Naive B cell (primary cell): ENCODE measurements at regions not wholly inside any gene's neighbourhood (a gene's known extent, or its start where the extent isn't known, plus 50 kb on each side); places are given as distances from the start of the nearest gene placed in this dataset.

Experiments
- ATAC-seq, 2 donors: fragments of 150-1000 bp; cut with Tn5 transposase; 2 replicates each; pipeline ENCODE4 v1.10.0; 2021; ENCODE audit warnings: low read depth in 2 of 2, mild to moderate bottlenecking in 2 of 2, moderate library complexity in 2 of 2
- DNase-seq: peaks from one replicate; pipeline ENCODE4 v3.0.0; 2022
- H3K27ac Mint-ChIP-seq, 6 donors: one replicate each; pipeline ENCODE4 v1.8.0; 2020 to 2022; ENCODE audit warnings: mild to moderate bottlenecking in 6 of 6, mixed read lengths in 6 of 6, moderate library complexity in 5 of 6, inconsistent platforms in 2 of 6
- H3K27me3 Mint-ChIP-seq, 3 donors: one replicate each; pipeline ENCODE4 v1.8.0; 2021 to 2022; ENCODE audit warnings: mixed read lengths in 3 of 3, mild to moderate bottlenecking in 1 of 3
- H3K36me3 Mint-ChIP-seq, 2 donors: one replicate each; pipeline ENCODE4 v1.8.0; 2020 to 2022; ENCODE audit warnings: mixed read lengths in 2 of 2, inconsistent platforms in 1 of 2, mild to moderate bottlenecking in 1 of 2
- H3K4me1 Mint-ChIP-seq, 3 donors: one replicate each; pipeline ENCODE4 v1.8.0; 2020 to 2022; ENCODE audit warnings: mixed read lengths in 3 of 3, inconsistent platforms in 1 of 3, mild to moderate bottlenecking in 1 of 3, moderate library complexity in 1 of 3
- H3K4me3 Mint-ChIP-seq, 8 donors: one replicate each; pipeline ENCODE4 v1.8.0; 2020 to 2022; ENCODE audit warnings: mild to moderate bottlenecking in 8 of 8, mixed read lengths in 8 of 8, moderate library complexity in 8 of 8, inconsistent platforms in 2 of 8
- H3K9me3 Mint-ChIP-seq, 7 donors: one replicate each; pipeline ENCODE4 v1.8.0; 2020 to 2022; ENCODE audit warnings: mixed read lengths in 7 of 7, mild to moderate bottlenecking in 5 of 7, inconsistent platforms in 2 of 7, moderate library complexity in 1 of 7

- ATAC-seq (no peak), DNase-seq (no peak)
- peaks cover 0 to 3% (median 2%) of the 10 kb centered on the region in 3 donors for H3K4me1 Mint-ChIP-seq
- H3K4me3 Mint-ChIP-seq: no peak overlapping the region
- H3K9me3 Mint-ChIP-seq: peaks cover 6 to 35% (median 18%) of the 10 kb centered on the region in 7 donors
- H3K27ac Mint-ChIP-seq: no peak overlapping the region
- H3K36me3 Mint-ChIP-seq: no peaks in the 10 kb centered on the region
- peaks cover 0 to 6% (median 0%) of the 10 kb centered on the region in 3 donors for H3K27me3 Mint-ChIP-seq
These were observed 68.3 kb downstream of the ALG10B start for GRCh38 chr12:38384816-38385378.

DNA sequence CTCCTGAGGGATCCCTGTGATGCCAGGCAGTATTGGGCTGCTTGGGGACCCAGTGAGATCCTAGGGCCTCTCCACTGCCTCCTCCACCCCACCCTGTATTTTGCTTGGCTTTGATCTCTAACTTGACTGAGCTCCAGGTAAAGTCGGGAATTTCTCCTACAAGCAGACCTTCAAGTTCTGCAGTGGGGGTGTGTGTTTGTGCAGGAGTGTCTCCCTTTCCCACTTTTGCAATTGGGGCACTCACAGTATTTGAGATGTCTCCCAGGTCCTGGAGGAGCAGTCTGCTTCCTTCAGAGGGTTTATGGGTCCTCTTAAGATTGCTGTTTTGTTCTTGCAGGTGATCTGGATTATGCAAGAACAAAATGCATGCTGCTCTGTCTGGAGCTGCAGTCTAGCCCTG lies 68.9 kb downstream of the ALG10B start:
- H3K27ac Mint-ChIP-seq: no peak overlapping the region
- DNase-seq (no peak), ATAC-seq (no peak)
- peaks cover 3 to 35% (median 18%) of the 10 kb centered on the region in 7 donors for H3K9me3 Mint-ChIP-seq
- H3K4me1 Mint-ChIP-seq: peaks cover 0 to 3% (median 2%) of the 10 kb centered on the region in 3 donors
- peaks cover 0 to 6% (median 0%) of the 10 kb centered on the region in 3 donors for H3K27me3 Mint-ChIP-seq
- no peak overlapping the region for H3K4me3 Mint-ChIP-seq
- H3K36me3 Mint-ChIP-seq: no peaks in the 10 kb centered on the region

GRCh38 chr12:38386205-38386985 lies 69.8 kb downstream of the ALG10B start:
- ATAC-seq: peak in 1 of 2 donors; percentile 18
- H3K36me3 Mint-ChIP-seq: no peaks in the 10 kb centered on the region
- no peak overlapping the region for H3K4me3 Mint-ChIP-seq
- peaks cover 0 to 3% (median 2%) of the 10 kb centered on the region in 3 donors for H3K4me1 Mint-ChIP-seq
- H3K27me3 Mint-ChIP-seq: peaks cover 0 to 6% (median 0%) of the 10 kb centered on the region in 3 donors
- no peak for DNase-seq
- H3K27ac Mint-ChIP-seq: no peak overlapping the region
- peaks cover 1 to 28% (median 15%) of the 10 kb centered on the region in 7 donors for H3K9me3 Mint-ChIP-seq

DNA sequence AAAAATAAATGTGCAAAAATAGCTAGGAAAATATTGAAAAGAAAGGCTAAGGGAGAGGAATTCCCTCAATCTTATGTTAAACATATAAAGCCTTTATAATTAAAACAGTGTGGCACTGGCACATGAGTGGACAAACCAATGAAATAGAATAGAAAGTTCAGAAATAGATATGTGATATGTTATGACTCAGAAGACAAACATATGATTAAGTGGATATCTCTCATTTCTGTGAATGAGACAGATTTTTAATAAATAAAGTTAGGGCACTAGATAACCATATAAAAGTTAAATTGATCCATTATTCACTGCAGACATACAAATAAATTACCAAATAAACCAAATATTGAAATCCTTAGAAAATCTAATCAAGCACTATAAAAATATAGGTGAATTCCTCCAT lies 73.0 kb downstream of the ALG10B start:
- Mint-ChIP-seq H3K27ac (no peak overlapping the region), H3K36me3 (no peaks in the 10 kb centered on the region), H3K4me1 (peaks cover 0 to 3% (median 2%) of the 10 kb centered on the region in 3 donors), H3K9me3 (peaks cover 0 to 9% (median 4%) of the 10 kb centered on the region in 7 donors), H3K27me3 (no peaks in the 10 kb centered on the region), H3K4me3 (no peak overlapping the region)
- DNase-seq (no peak), ATAC-seq (no peak)

DNA sequence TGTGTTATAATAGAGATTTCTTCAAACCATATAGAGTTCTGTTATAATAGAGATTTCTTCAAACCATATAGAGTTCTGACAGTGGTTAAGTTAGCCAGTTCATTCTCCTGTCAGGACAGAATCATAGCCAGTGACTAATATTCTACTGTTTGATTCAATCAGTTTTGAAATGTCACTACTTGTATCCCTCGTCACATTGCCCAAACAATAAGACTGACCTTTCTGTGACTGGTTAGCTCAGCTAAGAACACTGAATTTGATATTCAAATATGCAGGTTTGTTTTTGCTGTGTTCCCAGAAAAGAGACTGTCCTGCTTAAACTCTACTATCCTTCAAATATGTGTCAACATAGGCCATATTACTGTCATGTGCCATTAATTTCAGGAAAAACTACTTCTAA lies 74.4 kb downstream of the ALG10B start:
- Mint-ChIP-seq H3K4me1 (peaks cover 0 to 3% (median 2%) of the 10 kb centered on the region in 3 donors), H3K27ac (no peak overlapping the region), H3K4me3 (no peak overlapping the region), H3K36me3 (no peaks in the 10 kb centered on the region), H3K9me3 (peaks cover 0 to 15% (median 4%) of the 10 kb centered on the region in 7 donors), H3K27me3 (no peaks in the 10 kb centered on the region)
- ATAC-seq (no peak), DNase-seq (no peak)

DNA sequence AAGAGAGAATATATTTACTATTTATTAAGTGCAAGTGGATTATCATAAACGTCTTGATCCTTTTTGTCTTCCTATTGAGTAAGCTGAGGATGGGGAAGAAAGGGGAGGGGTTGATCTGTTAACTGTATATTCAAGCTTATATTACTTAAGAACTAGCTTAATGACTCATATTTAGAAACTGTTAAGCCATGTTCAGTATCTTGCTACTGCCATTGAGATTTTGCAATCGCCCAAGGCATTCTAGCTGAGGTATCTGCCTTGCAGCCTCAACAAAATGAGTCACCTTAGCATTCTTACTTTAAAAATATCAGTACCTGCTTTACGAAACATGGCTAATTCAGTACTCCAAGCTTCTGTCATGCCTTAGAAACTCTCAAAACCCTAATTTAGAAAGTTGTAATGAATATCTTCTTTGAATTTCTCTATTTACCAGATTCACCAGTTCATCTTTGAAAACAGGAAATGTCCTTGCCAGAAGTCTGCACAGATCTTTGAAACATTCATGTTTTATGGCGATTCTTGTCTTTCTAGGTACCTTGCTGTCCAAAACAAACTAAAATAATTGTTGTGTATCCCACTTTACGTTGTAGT lies 76.1 kb downstream of the ALG10B start:
- Mint-ChIP-seq H3K27me3 (no peaks in the 10 kb centered on the region), H3K4me3 (no peak overlapping the region), H3K9me3 (peaks cover 5 to 27% (median 7%) of the 10 kb centered on the region in 7 donors), H3K4me1 (no peaks in the 10 kb centered on the region), H3K27ac (no peak overlapping the region), H3K36me3 (no peaks in the 10 kb centered on the region)
- DNase-seq (no peak), ATAC-seq (no peak)

GRCh38 chr12:38399711-38400206 lies 83.2 kb downstream of the ALG10B start:
- Mint-ChIP-seq H3K9me3 (peaks cover 4 to 44% (median 9%) of the 10 kb centered on the region in 7 donors), H3K27ac (no peak overlapping the region), H3K4me1 (no peaks in the 10 kb centered on the region), H3K27me3 (no peaks in the 10 kb centered on the region), H3K4me3 (no peak overlapping the region), H3K36me3 (no peaks in the 10 kb centered on the region)
- no peak for DNase-seq
- ATAC-seq: no peak

DNA sequence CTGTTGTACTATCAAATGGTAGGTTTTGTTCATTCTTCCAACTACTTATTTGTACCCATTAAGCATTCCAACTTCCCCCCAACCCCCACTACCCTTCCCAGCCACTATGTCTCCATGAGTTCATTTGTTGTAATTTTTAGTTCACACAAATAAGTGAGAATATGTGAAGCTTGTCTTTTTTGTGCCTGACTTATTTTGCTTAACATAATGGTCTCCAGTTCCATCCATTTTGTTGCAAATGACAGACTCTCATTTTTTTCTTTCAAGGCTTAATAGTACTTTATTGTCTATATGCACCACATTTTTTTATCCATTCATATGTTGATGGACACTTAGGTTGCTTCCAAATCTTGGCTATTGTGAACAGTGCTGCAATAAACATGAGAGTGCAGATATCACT lies 86.2 kb downstream of the ALG10B start:
- DNase-seq (no peak), ATAC-seq (no peak)
- Mint-ChIP-seq H3K27ac (peak overlapping the region in 1 of 6 donors; percentile 49), H3K4me3 (no peak overlapping the region), H3K27me3 (no peaks in the 10 kb centered on the region), H3K4me1 (no peaks in the 10 kb centered on the region), H3K36me3 (no peaks in the 10 kb centered on the region), H3K9me3 (peaks cover 3 to 36% (median 5%) of the 10 kb centered on the region in 7 donors)

DNA sequence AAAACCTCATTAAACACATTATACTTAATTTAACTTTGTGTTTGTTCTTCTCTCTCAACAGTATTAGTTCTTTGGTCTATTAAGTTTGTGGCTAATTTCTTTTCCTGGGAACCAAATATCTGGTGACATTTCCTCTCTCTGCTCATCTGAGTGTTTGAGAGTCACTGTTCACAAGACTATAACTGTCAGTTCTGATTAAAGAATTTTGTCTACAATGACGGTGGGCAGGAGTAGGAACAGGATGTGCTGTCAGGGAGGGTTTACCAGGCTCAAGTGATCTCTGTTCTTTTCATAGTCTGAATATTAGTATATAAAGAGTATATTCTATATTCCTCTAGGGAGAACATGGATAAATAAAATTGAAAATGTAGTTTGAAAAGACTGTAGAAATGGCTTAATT lies 92.9 kb downstream of the ALG10B start:
- Mint-ChIP-seq H3K27me3 (no peaks in the 10 kb centered on the region), H3K9me3 (peaks cover 0 to 14% (median 2%) of the 10 kb centered on the region in 7 donors), H3K27ac (no peak overlapping the region), H3K4me1 (no peaks in the 10 kb centered on the region), H3K4me3 (no peak overlapping the region), H3K36me3 (no peaks in the 10 kb centered on the region)
- ATAC-seq (no peak), DNase-seq (no peak)

DNA sequence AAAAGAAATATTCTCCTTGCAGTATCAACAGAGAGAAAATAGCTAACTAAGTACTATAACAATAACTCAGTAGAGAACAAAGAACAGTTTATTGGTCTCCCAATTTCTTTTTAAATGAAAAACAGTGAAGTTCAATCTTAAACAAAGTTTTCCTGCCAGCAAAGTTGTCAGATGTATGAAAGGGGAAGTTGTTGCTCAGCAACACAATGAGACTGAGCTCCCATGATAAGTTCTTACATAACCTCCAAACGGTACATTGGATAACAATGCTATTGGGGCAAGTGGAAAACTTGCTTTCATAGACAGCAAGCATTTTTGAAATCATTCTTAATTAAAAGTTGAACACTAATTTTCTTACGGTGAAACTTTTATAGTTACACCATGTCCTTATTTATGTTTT lies 94.9 kb downstream of the ALG10B start:
- no peaks in the 10 kb centered on the region for H3K36me3 Mint-ChIP-seq

DNA sequence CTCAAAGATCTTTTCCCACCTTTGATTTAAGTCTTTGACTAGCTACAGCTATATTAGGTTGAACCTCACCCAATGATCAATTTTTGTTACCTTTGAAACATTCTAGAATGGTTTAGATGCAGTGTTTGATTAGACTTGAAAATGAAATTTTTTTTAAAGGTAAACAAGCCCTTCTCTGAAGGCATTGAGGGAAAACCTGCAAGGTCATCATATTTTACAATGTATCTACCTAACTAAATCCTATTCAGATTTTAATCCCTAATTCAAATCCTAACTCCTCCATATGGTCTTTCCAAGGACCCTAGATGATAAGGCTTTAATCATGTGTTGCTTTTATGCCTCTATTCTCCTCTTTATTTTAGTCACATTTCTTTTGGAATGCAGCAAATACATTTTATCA lies 95.4 kb downstream of the ALG10B start:
- no peak for ATAC-seq
- Mint-ChIP-seq H3K9me3 (peaks cover 0 to 4% (median 0%) of the 10 kb centered on the region in 7 donors), H3K4me1 (no peaks in the 10 kb centered on the region), H3K27me3 (no peaks in the 10 kb centered on the region), H3K27ac (no peak overlapping the region), H3K36me3 (no peaks in the 10 kb centered on the region), H3K4me3 (no peak overlapping the region)
- no peak for DNase-seq

More for the DNA sequence above, 94.9 kb downstream of the ALG10B start:
- H3K27me3 Mint-ChIP-seq: no peaks in the 10 kb centered on the region
- no peak for DNase-seq
- ATAC-seq: no peak
- no peaks in the 10 kb centered on the region for H3K4me1 Mint-ChIP-seq
- no peak overlapping the region for H3K4me3 Mint-ChIP-seq
- peaks cover 0 to 9% (median 0%) of the 10 kb centered on the region in 7 donors for H3K9me3 Mint-ChIP-seq
- no peak overlapping the region for H3K27ac Mint-ChIP-seq

GRCh38 chr12:38417101-38417500 lies 100.5 kb downstream of the ALG10B start:
- DNase-seq (no peak), ATAC-seq (no peak)
- Mint-ChIP-seq H3K27me3 (no peaks in the 10 kb centered on the region), H3K36me3 (no peaks in the 10 kb centered on the region), H3K4me3 (no peak overlapping the region), H3K27ac (no peak overlapping the region), H3K4me1 (no peaks in the 10 kb centered on the region), H3K9me3 (peaks cover 0 to 14% (median 8%) of the 10 kb centered on the region in 7 donors)

DNA sequence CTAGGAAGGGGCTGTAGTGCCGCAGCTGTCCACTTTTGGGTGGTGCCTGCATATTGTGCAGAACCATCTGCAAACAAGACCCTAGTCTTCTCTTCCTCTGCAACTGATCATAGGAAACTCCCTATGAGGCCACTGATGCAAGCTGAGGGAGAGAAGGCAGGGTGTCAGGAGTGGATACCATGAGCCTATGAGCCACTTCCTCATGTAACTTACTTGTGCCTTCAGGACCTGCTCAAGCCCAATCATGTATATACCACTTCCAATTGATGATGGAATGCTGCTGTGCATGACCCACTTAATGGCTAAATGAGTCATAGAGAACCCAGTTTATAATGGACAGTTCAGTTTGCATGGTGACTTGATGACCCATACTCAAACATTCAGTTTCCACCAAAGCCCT lies 107.9 kb downstream of the ALG10B start:
- H3K27me3 Mint-ChIP-seq: no peaks in the 10 kb centered on the region
- H3K4me1 Mint-ChIP-seq: no peaks in the 10 kb centered on the region
- ATAC-seq (no peak), DNase-seq (no peak)
- no peak overlapping the region for H3K4me3 Mint-ChIP-seq
- no peaks in the 10 kb centered on the region for H3K36me3 Mint-ChIP-seq
- no peak overlapping the region for H3K27ac Mint-ChIP-seq
- H3K9me3 Mint-ChIP-seq: peaks cover 5 to 14% (median 9%) of the 10 kb centered on the region in 7 donors

GRCh38 chr12:38427442-38427841 lies 110.9 kb downstream of the ALG10B start:
- DNase-seq (no peak), ATAC-seq (no peak)
- no peak overlapping the region for H3K4me3 Mint-ChIP-seq
- H3K27ac Mint-ChIP-seq: no peak overlapping the region
- H3K4me1 Mint-ChIP-seq: no peaks in the 10 kb centered on the region
- H3K36me3 Mint-ChIP-seq: no peaks in the 10 kb centered on the region
- peaks cover 0 to 7% (median 2%) of the 10 kb centered on the region in 7 donors for H3K9me3 Mint-ChIP-seq
- no peaks in the 10 kb centered on the region for H3K27me3 Mint-ChIP-seq
